Suprapubic skin (tissue), 4 donors: ENCODE measurements at regions not wholly inside any gene's neighbourhood (a gene's known extent, or its start where the extent isn't known, plus 50 kb on each side); places are given as distances from the start of the nearest gene placed in this dataset.

Experiments used
- DNase-seq, 2 donors: peaks; one replicate each; pipeline ENCODE4 v3.0.0-alpha.2; 2019; ENCODE audit warnings: low spot score in 2 of 2
- H3K27ac ChIP-seq: fragments of 200-600 bp; sonication (generic); one replicate; pipeline ENCODE4 v1.5.1; 2019
- H3K27me3 ChIP-seq: fragments of 200-600 bp; sonication (generic); one replicate; pipeline ENCODE4 v1.5.1; 2019
- H3K36me3 ChIP-seq: fragments of 200-600 bp; sonication (generic); one replicate; pipeline ENCODE4 v1.5.1; 2019
- H3K4me1 ChIP-seq: fragments of 200-600 bp; sonication (generic); one replicate; pipeline ENCODE4 v1.5.1; 2019
- H3K4me3 ChIP-seq: fragments of 200-600 bp; sonication (generic); one replicate; pipeline ENCODE4 v1.5.1; 2019; ENCODE audit warnings: mild to moderate bottlenecking
- H3K9me3 ChIP-seq: fragments of 200-600 bp; sonication (generic); one replicate; pipeline ENCODE4 v1.5.1; 2019
- CTCF ChIP-seq, 2 donors: fragments of 200-600 bp in 1 of 2; fragments of 450-650 bp in 1 of 2; sonication (generic) in 1 of 2; IDR thresholded peaks; one replicate each; pipeline ENCODE4 v1.5.1; 2016 to 2019; ENCODE audit warnings: antibody characterized with exemption in 2 of 2, mild to moderate bottlenecking in 1 of 2, moderate library complexity in 1 of 2
- EP300 ChIP-seq: sonication (generic); formaldehyde crosslinking; IDR thresholded peaks from one replicate; pipeline ENCODE4 v1.6.1; 2017; ENCODE audit warnings: antibody characterized with exemption
- POLR2A ChIP-seq, 2 donors: fragments of 450-650 bp; IDR thresholded peaks; one replicate each; pipeline ENCODE4 v1.6.1; 2017; ENCODE audit warnings: antibody characterized with exemption in 2 of 2, mild to moderate bottlenecking in 2 of 2, moderate library complexity in 2 of 2
- POLR2AphosphoS5 ChIP-seq, 3 donors: sonication (generic); formaldehyde crosslinking; IDR thresholded peaks; one replicate each; pipeline ENCODE4 v1.6.1; 2017; ENCODE audit warnings: antibody characterized with exemption in 3 of 3
- WGBS: methylation state at CpG from one replicate; pipeline ENCODE4 v1.1.5; 2018; 5-methylcytosine and 5-hydroxymethylcytosine counted together

- WGBS, result 47% methylated on average over 2 of the region's 2 CpGs
- DNase-seq, result no peak
- Histone ChIP-seq H3K36me3 (no peaks in the 10 kb centered on the region), H3K9me3 (no peaks in the 10 kb centered on the region), H3K4me1 (no peaks in the 10 kb centered on the region), H3K27ac (no peak overlapping the region), H3K4me3 (no peak overlapping the region), H3K27me3 (no peaks in the 10 kb centered on the region)
- TF ChIP-seq POLR2AphosphoS5 (IDR thresholded peaks at IDR 0.05), result no peak
- TF ChIP-seq CTCF (IDR thresholded peaks at IDR 0.05), result no peak
- no peak for TF ChIP-seq POLR2A (IDR thresholded peaks at IDR 0.05)
- TF ChIP-seq EP300, result no peak
Observed at GRCh38 chr5:155919126-155919525, 407.8 kb upstream of the SGCD start.

- Histone ChIP-seq H3K36me3 (no peaks in the 10 kb centered on the region), H3K4me1 (no peaks in the 10 kb centered on the region)
- WGBS, result 85% methylated on average over 2 of the region's 2 CpGs
Observed at GRCh38 chr5:155919725-155920124, 407.2 kb upstream of the SGCD start.

GRCh38 chr5:155921621-155922020 lies 405.3 kb upstream of the SGCD start:
- TF ChIP-seq EP300 (no peak), POLR2AphosphoS5 (IDR thresholded peaks at IDR 0.05) (no peak), POLR2A (IDR thresholded peaks at IDR 0.05) (no peak), CTCF (IDR thresholded peaks at IDR 0.05) (no peak)
- no peak overlapping the region for H3K4me3 ChIP-seq
- no peaks in the 10 kb centered on the region for H3K4me1 ChIP-seq
- DNase-seq, result no peak
- no peaks in the 10 kb centered on the region for H3K36me3 ChIP-seq
- WGBS, result 77% methylated on average over 3 of the region's 3 CpGs
- H3K9me3 ChIP-seq, result peaks cover 3% of the 10 kb centered on the region
- H3K27ac ChIP-seq, result no peak overlapping the region
- no peaks in the 10 kb centered on the region for H3K27me3 ChIP-seq

More at GRCh38 chr5:155919725-155920124, 407.2 kb upstream of the SGCD start:
- TF ChIP-seq CTCF (IDR thresholded peaks at IDR 0.05), result no peak
- no peak for TF ChIP-seq POLR2AphosphoS5 (IDR thresholded peaks at IDR 0.05)
- no peak for TF ChIP-seq POLR2A (IDR thresholded peaks at IDR 0.05)
- no peak for TF ChIP-seq EP300
- no peak for DNase-seq
- Histone ChIP-seq H3K9me3 (no peaks in the 10 kb centered on the region), H3K27me3 (no peaks in the 10 kb centered on the region), H3K27ac (no peak overlapping the region), H3K4me3 (no peak overlapping the region)

- WGBS, result 85% methylated on average over 1 of the region's 1 CpG
- H3K36me3 ChIP-seq, result no peaks in the 10 kb centered on the region
- H3K4me1 ChIP-seq, result no peaks in the 10 kb centered on the region
- no peak for DNase-seq
- H3K9me3 ChIP-seq, result peaks cover 3% of the 10 kb centered on the region
- H3K4me3 ChIP-seq, result no peak overlapping the region
- TF ChIP-seq POLR2AphosphoS5 (IDR thresholded peaks at IDR 0.05), result no peak
- no peak for TF ChIP-seq POLR2A (IDR thresholded peaks at IDR 0.05)
- TF ChIP-seq CTCF (IDR thresholded peaks at IDR 0.05), result no peak
- TF ChIP-seq EP300, result no peak
- H3K27me3 ChIP-seq, result no peaks in the 10 kb centered on the region
- H3K27ac ChIP-seq, result no peak overlapping the region
Observed at GRCh38 chr5:155923784-155924183, 403.2 kb upstream of the SGCD start.

- H3K27me3 ChIP-seq, result no peaks in the 10 kb centered on the region
- no peak for DNase-seq
- H3K4me3 ChIP-seq, result no peak overlapping the region
- 90% methylated on average over 3 of the region's 3 CpGs for WGBS
- H3K4me1 ChIP-seq, result no peaks in the 10 kb centered on the region
- H3K27ac ChIP-seq, result no peak overlapping the region
- peaks cover 3% of the 10 kb centered on the region for H3K9me3 ChIP-seq
- TF ChIP-seq POLR2A (IDR thresholded peaks at IDR 0.05) (no peak), POLR2AphosphoS5 (IDR thresholded peaks at IDR 0.05) (no peak), CTCF (IDR thresholded peaks at IDR 0.05) (no peak), EP300 (no peak)
- no peaks in the 10 kb centered on the region for H3K36me3 ChIP-seq
Observed at GRCh38 chr5:155926031-155926430, 400.9 kb upstream of the SGCD start.
